ENCODE measurements at regions not wholly inside any gene's neighbourhood (a gene's known extent, or its start where the extent isn't known, plus 50 kb on each side); places are given as distances from the start of the nearest gene placed in this dataset.

DNA sequence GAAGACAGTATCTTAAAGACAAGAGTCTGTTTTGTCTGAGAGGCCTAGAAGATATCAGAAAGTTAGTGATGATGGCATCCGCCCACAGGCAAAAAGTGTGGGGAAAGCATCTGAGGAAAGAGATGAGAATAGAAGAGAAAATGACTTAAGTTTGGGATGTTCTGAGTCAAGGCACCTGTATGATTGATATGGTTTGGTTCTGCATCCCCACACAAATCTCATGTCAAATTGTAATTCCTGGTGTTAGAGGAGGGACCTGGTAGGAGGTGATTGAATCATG lies 568.2 kb upstream of the MGMT start:
- no peak for DNase-seq (ENCODE audit: low read depth in 2 of 2)
- TF ChIP-seq, protein P1, sequence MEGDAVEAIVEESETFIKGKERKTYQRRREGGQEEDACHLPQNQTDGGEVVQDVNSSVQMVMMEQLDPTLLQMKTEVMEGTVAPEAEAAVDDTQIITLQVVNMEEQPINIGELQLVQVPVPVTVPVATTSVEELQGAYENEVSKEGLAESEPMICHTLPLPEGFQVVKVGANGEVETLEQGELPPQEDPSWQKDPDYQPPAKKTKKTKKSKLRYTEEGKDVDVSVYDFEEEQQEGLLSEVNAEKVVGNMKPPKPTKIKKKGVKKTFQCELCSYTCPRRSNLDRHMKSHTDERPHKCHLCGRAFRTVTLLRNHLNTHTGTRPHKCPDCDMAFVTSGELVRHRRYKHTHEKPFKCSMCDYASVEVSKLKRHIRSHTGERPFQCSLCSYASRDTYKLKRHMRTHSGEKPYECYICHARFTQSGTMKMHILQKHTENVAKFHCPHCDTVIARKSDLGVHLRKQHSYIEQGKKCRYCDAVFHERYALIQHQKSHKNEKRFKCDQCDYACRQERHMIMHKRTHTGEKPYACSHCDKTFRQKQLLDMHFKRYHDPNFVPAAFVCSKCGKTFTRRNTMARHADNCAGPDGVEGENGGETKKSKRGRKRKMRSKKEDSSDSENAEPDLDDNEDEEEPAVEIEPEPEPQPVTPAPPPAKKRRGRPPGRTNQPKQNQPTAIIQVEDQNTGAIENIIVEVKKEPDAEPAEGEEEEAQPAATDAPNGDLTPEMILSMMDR (IDR thresholded peaks at IDR 0.05; ENCODE audit: low read depth, low read length) = no peak
- H3K4me3 ChIP-seq (replicated peaks in 1 of 2; ENCODE audit: low read depth in 2 of 2, low read length in 2 of 2) = no peak overlapping the region

DNA sequence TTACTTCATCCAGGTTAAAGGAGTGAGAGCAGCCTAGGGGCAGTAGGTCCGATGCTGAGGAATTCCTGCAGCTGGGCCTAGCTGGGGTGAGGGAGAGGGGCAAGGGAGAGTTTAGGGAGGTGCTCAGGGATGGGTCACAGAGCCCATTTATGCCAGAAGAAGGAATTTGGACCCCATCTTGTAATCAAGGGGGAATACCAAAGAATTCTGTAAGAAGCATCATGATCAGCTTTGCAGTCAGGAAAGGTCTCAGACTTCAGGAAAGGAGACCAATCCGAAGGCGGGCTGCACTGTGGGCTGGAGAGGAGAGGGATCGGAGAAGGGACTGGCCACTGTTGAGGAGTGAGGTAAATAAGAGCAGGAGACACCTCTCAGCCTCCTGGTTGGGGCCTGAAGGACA lies 566.6 kb upstream of the MGMT start:
- TF ChIP-seq, protein P1 (IDR thresholded peaks at IDR 0.05; ENCODE audit: low read depth, low read length) = no peak
- no peak for DNase-seq (ENCODE audit: low read depth in 2 of 2)
- H3K4me3 ChIP-seq (replicated peaks in 1 of 2; ENCODE audit: low read depth in 2 of 2, low read length in 2 of 2) = no peak overlapping the region

DNA sequence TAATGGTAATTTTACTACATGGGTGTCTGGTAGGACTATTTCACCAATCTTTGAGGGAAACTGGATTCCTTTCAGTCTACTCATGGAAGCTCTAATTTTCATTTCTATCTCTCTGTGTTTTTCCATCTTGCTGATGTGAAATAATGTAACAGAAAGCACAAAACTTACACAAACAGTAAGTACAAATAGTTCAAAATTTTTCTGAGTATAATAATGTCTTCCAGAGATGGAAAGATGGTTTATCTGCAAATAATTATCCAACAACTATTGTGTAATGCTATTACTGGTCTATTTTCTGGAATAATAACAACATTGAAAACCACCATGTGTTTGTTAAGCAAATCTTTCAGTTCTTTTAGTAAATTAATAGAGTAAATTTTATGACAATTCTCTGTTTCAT lies 565.8 kb upstream of the MGMT start:
- DNase-seq (ENCODE audit: low read depth in 2 of 2) = no peak
- H3K4me3 ChIP-seq (replicated peaks in 1 of 2; ENCODE audit: low read depth in 2 of 2, low read length in 2 of 2) = no peak overlapping the region
- TF ChIP-seq, protein P1 (IDR thresholded peaks at IDR 0.05; ENCODE audit: low read depth, low read length) = no peak

DNA sequence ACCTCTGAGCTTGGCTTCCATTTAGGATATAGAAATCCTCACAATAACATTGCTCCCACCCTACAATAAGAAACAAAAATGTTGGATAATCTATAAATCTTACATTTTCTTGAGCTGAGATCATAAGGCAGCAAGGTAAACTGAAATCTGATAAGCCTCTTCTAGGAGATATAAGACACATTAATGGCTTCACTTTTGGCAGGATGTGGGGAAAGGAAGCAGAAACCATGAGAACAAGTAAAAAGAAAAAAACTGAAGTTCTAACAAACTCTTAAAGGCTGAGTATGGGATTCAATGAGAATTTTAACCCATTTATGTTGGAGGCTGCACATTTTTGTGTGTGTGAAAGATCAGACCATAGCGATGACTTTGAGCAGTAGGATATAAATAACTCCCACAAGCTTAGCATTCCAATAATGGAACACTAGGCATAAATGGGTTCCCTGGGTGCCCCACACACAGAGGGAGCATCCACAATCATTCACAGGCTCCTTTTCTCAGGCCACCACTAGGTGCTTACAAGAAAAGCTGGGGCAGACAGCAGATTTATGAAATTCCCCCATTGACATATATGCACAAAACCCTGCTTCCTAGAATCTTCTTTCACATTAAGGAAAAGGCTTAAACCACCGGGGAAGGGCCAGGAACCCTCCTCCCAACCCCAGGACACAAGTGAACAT lies 564.9 kb upstream of the MGMT start:
- no peak overlapping the region for H3K4me3 ChIP-seq (replicated peaks in 1 of 2; ENCODE audit: low read depth in 2 of 2, low read length in 2 of 2)
- TF ChIP-seq, protein P1 (IDR thresholded peaks at IDR 0.05; ENCODE audit: low read depth, low read length) = no peak
- DNase-seq (ENCODE audit: low read depth in 2 of 2) = no peak

DNA sequence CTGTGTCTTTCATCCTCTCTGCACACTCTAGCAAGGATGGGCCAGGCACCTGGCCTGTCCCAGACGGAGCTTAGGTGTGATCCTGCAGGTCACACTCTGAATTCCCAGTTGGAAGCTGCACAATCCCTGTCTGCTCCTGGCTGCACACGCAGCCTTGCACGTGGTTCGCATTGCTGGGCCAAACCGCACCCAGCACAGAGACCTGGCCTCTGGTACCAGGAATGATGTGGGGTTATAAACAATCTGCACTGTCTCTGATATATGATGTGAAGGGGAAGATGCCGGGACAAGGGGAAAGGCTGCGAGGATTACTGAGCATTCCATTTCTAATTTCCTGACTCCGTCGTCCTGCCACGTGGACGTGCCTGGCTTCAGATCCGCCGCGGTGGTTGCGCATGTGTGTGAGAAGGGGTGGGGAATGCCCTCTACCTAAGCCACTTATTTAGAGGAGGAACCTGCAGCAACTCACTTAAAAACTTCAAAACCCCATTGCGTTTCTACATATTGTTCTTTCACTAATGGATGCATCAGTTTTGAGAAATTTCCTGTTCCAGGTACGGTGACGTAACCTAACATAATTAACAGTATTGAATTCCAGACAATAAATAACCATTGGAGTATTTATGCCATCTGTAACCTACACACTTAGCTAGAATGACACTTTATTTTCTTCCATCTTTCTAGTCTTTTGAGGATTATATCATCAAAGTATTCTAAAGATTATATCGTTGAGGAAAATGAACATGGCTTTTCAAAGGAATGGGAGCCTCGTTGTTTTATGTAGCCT lies 559.7 kb upstream of the MGMT start:
- TF ChIP-seq, protein P1 (IDR thresholded peaks at IDR 0.05; ENCODE audit: low read depth, low read length) = no peak
- H3K4me3 ChIP-seq (replicated peaks in 1 of 2; ENCODE audit: low read depth in 2 of 2, low read length in 2 of 2) = no peak overlapping the region

DNA sequence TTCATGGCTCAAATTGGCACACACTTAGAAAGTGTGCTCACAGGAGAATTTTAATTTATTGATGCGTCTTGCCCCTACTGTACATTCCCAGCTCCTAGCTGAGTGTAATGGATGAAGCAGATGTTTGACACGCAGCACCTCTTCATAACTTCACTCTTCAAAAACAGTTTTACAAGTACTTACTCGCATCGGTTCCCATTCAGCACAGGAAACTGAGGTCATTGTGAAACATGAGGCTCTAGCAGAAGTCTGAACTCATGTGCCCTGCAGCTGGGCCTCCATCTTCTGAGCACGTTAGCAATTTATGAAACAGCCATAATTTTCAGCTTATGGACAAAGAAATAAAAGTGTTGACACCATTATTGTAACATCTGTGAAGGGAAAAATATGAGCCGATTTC lies 558.9 kb upstream of the MGMT start:
- H3K4me3 ChIP-seq (replicated peaks in 1 of 2; ENCODE audit: low read depth in 2 of 2, low read length in 2 of 2) = no peak overlapping the region
- TF ChIP-seq, protein P1 (IDR thresholded peaks at IDR 0.05; ENCODE audit: low read depth, low read length) = no peak
- peak in 1 of 2 donors; percentile 19 for DNase-seq (ENCODE audit: low read depth in 2 of 2)

More for the DNA sequence above, 559.7 kb upstream of the MGMT start:
- DNase-seq (ENCODE audit: low read depth in 2 of 2) = no peak
